MV-4-11 (cell line): ENCODE measurements at regions not wholly inside any gene's neighbourhood (a gene's known extent, or its start where the extent isn't known, plus 50 kb on each side); places are given as distances from the start of the nearest gene placed in this dataset.
"Not testable (repeated sequence)": the region's sequence is repeated elsewhere in the genome, so short reads cannot be mapped to it uniquely, and the experiment has no call there.

Source experiments
- DNase-seq: peaks from one replicate; lab custom pipeline; 2025; lab: John Stamatoyannopoulos, UW

DNA sequence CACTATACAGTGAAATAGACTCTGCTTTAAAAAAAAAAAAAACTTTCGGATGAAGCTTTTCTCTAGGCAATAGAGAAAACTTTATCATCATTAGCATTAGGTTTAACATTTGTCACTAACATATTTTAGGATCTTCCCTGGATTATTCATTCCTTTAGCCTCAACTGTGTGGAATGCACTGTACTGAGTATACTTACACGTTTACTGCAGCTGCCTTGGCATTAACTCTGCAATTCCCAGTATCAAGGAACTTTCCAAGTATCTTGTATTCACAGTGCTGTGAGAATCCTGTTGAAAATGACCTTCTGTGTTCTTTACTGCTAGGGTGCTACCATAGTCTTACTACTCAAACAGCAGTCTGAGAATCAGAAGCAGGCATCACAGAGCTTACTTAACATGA, 328.2 kb upstream of the COL3A1 start:
- no peak for DNase-seq

DNA sequence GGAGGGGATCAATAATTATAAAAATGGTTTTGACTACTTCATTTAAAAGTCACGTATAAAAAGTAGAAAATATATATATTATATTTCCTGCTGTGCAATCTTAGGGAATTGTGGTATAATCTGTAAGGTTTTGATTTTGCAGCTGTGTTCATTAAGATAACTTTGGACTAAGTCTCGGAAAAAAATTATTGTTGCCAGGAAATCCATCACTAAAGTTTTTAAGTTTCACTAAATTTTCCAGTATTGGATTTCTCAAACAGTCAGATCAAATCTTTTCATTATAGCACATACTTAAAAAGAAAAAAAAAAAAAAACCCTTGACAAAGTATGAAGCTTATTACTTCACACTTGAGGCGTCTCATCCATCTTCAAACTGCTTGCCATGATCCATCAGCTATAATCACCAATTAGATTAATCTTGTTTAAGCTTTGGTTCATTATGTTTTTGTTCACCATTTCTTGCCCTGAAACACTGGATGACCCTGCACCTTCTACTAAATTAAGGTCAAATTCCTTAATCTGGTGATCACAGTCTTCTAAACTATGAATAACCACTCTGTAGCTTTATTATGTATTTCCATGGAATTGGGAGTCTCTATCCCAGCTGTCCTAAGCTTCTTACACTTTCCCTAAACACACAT, 326.6 kb upstream of the COL3A1 start:
- no peak for DNase-seq

DNA sequence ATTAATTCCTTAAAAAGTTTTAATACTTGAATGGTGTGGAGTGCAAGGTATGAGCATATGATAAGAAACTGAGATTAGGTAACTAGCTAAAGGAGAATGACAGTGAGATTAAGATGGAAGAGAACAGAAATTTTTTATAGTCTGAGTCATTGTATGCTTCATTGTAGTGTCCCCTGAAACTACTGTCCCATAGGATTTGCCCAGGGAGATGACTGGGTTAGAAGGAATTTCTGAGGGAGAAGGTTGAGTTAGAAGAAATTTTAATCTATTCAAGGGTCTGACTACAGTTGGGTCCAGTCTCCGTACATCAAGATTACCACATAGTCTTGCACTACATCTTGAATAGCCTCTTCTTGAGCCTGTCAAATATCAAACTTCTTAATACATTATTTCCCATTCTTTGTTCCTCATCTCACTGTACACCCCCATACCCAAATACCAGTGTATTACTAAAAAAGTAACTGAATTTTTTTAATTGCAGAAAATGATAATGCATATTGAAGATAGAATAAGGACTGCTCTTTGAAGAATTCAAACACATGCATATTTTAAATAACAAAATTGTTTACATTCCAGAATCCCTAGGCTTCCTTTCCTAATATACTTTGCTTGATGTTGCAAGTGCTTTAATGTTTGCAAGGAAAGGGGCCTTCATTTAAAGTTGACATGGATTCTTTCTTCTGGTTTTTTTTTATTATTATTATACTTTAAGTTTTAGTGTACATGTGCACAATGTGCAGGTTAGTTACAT, 314.3 kb upstream of the COL3A1 start:
- DNase-seq: no peak

DNA sequence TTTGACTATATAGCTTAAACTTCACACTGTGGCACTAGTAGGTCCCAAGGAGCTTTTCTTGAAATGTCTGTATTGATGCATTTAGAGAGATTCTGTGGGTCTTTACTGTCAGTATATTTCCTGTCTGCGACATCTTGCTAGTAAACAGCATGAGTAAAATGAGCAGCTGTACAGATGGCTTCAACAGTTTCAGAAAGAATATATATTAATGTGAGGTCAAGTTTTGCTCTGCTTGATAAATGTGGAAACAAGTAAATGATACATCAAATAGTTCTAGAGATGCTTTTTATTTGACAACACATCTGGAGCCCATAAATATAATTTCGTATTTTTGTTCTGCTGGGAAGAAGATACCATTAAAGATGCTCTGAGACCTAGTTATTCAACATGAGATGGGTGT, 310.9 kb upstream of the COL3A1 start:
- DNase-seq: no peak

DNA sequence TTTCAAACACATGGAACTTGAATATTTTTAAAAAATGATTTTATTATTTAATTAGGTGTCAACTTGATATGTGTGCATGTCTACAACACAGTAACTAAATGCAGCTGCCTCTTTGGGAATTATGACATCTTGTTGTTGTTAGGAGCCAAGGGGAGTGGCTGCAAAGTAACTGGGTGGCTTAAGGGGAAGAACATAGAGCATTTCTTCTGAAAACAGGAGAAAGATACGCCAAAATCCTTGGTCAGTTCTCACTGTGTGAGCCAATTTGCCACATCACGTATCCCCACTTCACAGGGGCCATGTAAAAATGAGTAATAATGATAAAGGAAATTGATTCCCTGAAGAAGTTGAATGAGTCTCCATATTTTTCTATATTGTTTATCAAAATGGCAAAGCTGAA, 309.8 kb upstream of the COL3A1 start:
- no peak for DNase-seq

DNA sequence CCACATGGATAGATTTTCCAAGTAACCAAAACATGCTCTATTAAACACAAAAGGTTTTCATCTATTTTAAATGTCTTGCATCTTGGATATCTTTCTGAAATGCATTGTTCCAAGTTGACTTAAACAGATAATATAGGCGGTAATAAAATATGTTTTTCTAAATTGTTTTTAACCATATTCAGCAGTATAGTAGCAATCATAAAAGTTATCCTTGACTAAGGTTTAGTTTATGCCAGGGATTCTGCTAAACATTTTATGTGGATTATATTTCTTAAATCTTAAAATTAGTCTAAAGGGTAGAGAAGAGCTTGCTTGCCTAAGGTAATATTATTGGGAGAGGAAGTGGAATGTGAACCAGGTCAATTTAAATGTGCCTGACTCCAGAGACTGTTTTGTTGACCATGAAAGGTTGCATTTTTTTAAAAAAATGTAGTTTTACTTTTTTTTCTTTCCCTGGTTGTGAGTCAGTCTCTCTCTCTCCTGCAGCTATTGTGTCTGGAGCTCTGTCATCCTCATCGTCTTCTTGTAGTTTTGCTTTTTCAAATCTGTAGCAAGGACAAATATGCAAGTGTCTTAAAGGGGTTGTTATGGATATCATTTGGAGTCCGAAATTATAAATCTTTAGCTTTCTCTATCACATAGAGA, 309.1 kb upstream of the COL3A1 start:
- no peak for DNase-seq

DNA sequence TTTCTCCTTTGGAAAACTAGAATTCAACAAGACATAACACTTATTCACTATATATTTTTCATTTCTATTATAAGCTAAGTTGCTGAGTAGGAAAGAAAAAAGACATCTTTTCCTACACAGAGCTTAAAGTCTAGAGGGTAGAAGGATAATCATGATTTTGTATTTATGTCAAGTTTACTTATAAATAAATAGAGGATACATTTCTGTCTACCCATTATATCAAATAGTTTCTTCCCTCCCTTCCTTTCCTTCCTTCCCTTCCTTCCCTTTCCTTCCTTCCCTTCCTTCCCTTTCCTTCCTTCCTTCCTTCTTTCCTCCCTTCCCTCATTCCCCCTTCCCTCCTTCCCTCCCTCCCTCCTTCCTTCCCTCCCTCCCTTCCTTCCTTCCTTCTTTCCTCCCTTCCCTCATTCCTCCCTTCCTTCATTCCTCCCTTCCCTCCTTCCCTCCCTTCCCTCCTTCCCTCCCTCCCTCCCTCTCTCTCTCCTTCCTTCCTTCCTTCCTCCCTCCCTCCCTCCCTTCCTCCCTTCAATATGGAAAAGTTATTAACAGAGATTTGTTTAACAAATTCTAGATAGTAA, 308.4 kb upstream of the COL3A1 start:
- no peak for DNase-seq

DNA sequence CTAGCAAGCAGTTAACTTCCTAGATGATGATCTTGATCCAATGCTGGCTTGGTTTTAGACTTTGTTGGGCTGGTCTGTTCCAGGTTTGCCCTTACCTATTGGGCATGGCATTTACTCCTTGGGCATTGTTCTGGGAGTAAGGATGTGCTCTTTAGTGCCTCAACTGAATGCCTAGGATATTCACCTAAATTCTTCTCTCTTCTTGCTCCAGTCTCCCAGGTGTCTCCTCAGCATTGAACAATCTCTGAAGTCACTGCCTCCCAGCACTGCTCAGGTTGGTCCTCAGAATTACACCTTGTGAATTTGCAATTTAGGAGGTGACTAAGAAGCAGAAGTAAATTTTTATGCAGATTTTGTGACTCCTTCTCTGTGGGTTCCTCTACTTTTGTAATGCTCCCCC, 307.7 kb upstream of the COL3A1 start:
- DNase-seq: no peak

DNA sequence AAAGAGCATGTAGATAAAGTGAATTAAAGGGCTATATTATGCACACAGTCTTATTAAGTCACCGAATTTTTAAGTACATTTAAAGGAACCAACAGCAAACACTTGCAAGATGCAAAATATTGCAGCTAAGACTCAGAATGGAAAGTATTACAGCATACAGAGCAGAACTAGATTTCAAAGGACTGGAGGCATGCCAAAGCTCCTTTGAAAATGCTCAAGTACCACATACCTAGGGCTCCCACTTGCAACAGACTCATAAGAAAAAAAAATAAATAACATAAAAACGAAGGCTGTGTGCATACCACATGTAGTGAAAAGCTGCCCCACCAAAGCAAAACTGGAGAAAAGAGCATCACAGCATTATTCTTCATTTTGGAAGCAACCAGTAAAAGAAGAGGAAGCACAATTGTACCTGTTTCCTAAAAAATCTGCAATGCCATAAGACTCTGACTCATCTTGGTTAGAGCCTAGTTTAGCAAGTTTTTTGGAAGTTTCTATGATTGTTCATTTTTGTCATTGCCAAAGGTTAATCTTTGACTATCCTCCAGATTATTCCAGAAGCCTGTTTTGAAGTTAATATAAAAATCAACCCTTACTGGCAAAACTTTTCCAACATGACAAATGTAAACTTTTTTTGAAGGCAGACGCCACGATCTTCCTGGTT, 306.0 kb upstream of the COL3A1 start:
- DNase-seq: no peak

DNA sequence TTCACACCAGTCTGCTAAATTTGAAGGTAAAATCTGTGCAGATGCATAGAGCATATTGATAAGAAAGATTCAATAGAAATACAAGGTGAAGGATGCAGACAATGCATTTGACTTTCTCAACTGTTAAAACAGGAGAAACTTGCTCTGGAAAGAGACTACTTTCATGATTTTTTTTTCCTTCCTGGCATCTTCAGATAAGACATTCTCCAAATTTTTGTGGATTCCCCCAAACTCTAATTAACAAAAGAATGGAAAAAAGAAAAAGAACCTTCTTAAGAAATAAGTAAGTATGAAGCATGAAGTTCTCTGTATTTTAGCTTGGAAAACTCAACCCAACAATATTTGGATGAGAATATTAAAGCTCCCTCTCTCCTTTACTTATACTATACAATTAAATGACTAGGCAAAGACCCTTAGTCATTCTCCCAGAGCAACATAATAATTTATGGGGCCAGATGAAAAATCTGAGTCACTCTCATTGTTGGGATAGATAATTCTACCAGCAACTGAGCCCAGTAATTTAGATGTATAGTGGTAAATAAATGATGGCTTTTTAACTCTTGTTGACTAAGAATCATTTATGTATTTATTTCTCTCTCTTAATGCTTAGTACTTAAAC, 298.7 kb upstream of the COL3A1 start:
- DNase-seq: no peak

DNA sequence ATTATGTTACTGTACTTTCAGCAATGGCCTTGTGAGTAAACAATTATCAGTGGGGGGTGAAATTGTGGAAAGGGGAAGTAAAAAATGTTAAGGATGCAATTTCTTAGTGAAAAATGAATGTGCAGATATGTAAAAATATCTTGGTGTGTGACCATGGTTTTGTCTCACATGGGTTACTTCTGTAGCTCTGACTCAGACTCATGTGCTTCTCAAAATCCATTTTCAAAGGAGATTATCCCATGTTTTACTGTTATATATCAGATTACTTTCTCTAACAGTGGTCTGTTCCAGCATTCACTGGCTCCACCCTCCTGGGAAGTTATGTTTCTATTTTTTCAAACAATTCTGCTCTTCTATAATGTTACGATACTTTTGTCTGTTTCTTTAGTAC, 298.2 kb upstream of the COL3A1 start:
- DNase-seq: no peak

DNA sequence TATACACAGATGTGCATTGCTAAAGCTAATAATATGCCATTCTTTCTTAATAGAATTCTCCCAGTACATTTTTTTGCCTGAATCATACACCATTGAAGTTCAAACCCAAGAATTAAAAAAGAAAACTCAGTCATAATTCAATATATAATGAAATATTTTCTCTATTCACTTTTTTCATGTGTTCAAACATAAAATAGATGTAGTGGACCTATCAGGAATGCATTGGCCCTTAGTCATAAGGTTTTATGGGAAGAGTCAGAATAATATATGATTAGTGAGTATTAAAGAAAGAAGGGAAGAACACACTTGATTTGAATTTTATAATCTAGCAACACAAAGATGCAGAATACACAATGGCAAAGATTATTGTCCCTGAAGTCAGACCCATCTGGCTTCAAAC, 297.0 kb upstream of the COL3A1 start:
- DNase-seq: no peak

DNA sequence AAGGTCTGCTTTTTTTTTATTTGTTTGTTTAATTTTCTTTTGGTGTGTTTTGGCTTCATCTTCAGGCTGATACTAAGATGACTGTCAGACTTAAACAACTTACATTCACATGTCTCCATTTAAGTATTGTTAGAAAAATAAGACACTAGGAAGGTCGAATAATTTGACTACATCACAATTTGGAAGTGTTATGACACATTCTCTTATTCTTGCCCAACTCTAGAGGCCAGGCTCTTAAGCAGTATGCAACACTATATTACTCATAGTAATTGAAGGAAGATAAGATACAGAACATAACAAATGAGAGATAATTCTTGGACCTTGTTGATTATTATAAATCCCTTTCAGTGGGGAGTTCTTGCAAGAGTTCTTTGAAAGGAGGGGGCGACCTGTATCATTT, 295.3 kb upstream of the COL3A1 start:
- no peak for DNase-seq

DNA sequence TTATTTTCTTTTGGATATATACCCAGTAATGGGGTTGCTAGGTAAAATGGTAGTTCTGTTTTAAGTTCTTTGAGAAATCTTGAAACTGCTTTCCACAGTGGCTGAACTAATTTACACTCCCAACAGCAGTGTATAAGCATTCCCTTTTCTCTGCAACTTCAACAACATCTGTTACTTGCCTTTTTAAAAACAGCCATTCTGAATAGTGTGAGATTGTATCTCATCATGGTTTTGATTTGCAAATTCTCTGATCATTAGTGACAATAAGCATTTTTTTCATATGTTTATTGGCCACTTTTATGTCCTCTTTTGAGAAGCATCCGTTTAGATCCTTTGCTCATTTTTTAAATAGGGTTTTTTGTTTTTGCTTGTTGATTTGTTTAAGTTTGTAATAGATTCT, 291.3 kb upstream of the COL3A1 start:
- DNase-seq: no peak

DNA sequence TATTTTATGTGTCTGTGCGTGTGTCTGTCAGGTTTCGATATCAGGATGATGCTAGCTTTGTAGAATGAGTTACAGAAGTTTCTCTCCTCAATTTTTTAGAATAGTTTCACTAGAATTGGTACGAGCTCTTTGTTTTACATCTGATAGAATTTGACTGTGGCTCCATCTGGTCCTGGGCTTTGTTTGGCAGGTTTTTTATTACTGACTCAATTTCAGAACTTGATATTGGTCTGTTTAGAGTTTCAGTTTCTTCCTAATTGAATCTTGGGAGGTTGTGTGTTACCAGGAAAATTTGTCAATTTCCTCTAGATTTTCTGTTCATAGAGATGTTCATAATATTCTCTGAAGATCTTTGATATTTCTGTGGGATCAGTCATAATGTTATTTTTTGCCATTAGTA, 289.4 kb upstream of the COL3A1 start:
- DNase-seq: no peak

DNA sequence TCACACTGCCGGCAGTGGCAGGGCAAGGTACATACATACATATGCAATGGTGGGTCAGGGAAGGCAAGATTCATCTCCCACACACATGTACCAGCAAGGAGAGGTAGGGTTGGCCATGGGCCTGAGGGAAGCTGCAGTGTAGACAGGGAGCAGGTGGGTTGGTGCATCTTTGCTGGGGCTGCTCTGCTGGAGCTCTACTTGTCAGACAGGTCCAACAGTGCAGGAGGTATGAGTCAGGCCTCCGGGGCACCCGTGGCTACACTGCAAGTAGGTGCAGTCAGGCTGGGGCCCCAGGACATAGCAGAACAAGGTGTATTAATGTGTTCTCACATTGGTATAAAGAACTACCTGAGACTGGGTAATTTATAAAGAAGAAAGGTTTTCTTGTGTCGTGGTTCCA, 281.1 kb upstream of the COL3A1 start:
- no peak for DNase-seq

DNA sequence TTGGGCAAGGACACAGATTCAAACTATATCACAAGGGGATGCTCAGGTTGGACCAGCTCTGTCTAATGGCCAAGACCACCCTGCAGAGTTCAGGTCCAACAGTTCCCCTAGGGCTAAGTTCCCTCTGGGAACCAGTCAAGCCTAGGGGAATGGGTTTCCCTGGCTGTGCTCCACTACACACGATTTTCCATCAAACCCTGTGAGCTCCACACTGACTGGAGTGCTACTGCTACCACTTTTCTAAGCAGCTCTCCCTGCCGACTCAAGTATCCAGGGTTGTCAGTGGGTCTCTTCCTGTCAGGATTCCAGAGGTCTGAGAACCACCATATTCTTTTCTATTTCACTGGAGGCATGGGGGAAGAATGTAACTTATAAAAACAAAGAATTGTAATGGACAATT, 280.4 kb upstream of the COL3A1 start:
- no peak for DNase-seq

DNA sequence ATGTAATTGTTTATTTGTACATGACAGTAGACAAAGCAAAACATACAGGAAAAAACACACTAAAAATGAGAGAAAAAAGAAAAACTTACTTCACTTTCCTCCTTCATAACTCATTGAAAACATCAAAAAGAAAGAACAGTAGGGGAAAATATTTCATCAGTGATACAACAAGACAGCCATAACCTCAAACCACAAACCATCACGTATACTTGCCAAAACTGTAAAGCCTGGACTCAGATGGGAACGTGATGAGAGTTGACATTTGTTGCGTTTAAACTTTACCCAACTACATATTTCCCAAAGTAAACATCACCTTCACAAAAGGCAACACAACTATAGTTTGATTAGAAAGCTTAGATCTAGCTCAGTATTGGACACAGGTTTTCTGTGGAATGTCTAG, 278.2 kb upstream of the COL3A1 start:
- DNase-seq: no peak

DNA sequence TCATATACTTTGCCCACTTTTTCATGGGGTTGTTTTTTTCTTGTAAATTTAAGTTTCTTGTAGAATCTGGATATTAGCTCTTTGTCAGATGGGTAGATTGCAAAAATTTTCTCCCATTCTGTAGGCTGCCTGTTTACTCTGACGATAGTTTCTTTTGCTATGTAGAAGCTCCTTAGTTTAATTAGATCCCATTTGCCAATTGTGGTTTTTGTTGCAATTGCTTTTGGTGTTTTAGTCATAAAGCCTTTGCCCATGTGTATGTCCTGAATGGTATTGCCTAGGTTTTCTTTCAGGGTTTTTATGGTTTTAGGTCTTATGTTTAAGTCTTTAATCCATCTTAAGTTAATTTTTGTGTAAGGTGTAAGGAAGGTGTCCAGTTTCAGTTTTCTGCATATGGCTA, 276.0 kb upstream of the COL3A1 start:
- not testable (repeated sequence) for DNase-seq

DNA sequence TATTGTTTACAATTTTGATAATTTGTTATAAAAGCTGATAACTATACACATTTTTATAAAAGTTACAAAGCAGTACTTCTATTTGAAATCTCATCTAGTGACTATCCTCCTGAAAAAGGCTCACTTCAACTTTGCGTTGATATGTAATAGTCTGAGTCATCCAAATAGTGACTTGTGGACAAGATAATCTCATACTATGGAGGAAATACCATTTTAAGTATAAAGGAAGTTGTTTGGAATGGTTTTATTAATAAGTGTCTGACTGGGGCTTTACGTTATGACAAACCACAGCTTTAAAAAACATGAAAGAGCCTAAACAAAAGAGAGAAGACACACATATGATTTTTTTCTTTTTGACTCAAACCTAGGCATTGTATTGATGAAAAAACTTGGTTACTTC, 272.3 kb upstream of the COL3A1 start:
- DNase-seq: no peak

DNA sequence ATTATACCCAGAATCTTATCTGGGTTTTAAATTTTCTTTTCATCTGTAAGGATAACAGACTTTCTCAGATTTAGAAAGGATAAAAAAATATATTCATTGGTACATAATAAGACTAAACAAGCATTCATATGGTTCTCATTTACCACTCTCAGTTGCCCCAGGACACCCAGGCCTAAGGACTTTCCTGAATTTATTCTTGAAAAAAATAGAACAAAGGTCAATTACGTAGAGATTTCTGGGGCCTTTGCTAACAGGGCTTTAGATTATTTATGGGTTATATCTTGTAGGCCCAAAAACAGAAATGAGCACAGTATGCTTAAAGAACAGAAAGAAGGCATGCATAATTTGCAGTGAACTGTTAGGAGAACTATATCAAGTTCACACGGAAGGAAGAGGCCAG, 269.0 kb upstream of the COL3A1 start:
- no peak for DNase-seq

DNA sequence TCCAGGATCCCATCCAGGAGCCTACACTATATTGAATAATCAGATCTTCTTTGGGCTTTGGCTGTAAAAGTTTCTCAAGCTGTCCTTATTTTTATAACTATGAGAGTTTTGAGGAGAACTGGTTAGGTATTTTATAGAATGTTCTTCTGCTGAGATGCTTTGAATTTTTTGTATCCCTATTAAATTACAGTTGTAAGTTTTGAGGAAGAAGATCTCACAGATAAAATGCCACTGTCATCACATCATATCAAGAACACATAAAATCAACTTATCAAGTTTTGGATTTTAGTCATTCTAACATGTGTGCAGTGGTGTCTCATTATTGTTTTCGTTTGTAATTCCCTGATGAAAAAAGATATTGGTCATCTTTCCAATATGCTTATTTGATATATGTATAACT, 260.2 kb upstream of the COL3A1 start:
- no peak for DNase-seq
